DND-41 (cell line): ENCODE measurements at regions not wholly inside any gene's neighbourhood (a gene's known extent, or its start where the extent isn't known, plus 50 kb on each side); places are given as distances from the start of the nearest gene placed in this dataset.

Experiments used
- CTCF ChIP-seq: IDR thresholded peaks from 2 replicates; pipeline ENCODE4 v1.5.1; 2012; ENCODE audit warnings: borderline replicate concordance, low read length, moderate library complexity, mild to moderate bottlenecking; ENCODE audit not compliant: poor library complexity, severe bottlenecking; ENCODE audit errors: extremely low read depth
- EZH2 ChIP-seq: IDR thresholded peaks from 3 replicates; pipeline ENCODE4 v1.6.1; 2012; ENCODE audit warnings: borderline replicate concordance, low read depth, mild to moderate bottlenecking, moderate library complexity, low read length, inconsistent platforms; ENCODE audit not compliant: severe bottlenecking

GRCh38 chr1:30100524-30100862 lies 622.9 kb downstream of the MATN1 start:
- TF ChIP-seq CTCF (no peak), EZH2 (no peak)
